ENCODE measurements at regions not wholly inside any gene's neighbourhood (a gene's known extent, or its start where the extent isn't known, plus 50 kb on each side); places are given as distances from the start of the nearest gene placed in this dataset.

DNA sequence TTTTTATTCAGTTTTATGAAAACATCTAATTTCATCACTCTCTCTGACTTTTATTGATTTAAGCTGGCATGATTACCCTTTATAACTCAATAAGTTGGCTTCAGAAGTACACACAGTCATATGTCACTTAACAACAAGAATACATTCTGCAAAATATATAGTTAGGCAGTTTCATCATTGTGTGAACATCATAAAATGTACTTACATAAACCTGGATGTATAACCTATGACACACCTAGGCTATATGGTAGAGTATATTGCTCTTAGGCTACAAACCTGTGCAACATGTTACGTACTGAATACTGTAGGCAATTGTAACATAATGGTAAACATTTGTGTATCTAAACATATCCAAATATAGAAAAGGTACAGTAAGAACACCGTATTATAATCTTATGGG is 362.2 kb upstream of the BTBD3 start:
- Histone ChIP-seq H3K9ac (ENCODE audit: low read length) (no peak overlapping the region), H4K91ac (ENCODE audit: low read length) (no peak overlapping the region), H3K27ac (ENCODE audit: low read length, poor library complexity, severe bottlenecking) (no peak overlapping the region), H3K4me3 (ENCODE audit: insufficient read depth in 1 of 2, low read depth in 1 of 2, low read length in 2 of 2) (no peak overlapping the region), H3K18ac (ENCODE audit: low read depth in 1 of 2, low read length in 2 of 2) (no peak overlapping the region), H2BK15ac (ENCODE audit: low read depth, poor library complexity, severe bottlenecking) (no peak overlapping the region), H2AK5ac (ENCODE audit: low read length, severe bottlenecking) (no peak overlapping the region), H2BK120ac (ENCODE audit: low read depth, low read length) (no peak overlapping the region), H3K4ac (ENCODE audit: low read depth in 1 of 2, low read length in 2 of 2) (no peak overlapping the region), H3K9me3 (ENCODE audit: control insufficient read depth, low read length) (no peaks in the 10 kb centered on the region), H3K27me3 (ENCODE audit: control insufficient read depth in 1 of 2, insufficient read depth in 1 of 2, low read length in 2 of 2) (no peaks in the 10 kb centered on the region), H3K79me1 (replicated peaks; ENCODE audit: low read length, poor library complexity, severe bottlenecking) (no peaks in the 10 kb centered on the region), H4K8ac (ENCODE audit: low read length) (no peak overlapping the region), H2AFZ (ENCODE audit: low read depth, low read length) (no peak overlapping the region), H3K4me1 (ENCODE audit: control insufficient read depth, insufficient read depth, low read depth, low read length) (no peaks in the 10 kb centered on the region), H3K4me2 (ENCODE audit: low read length, poor library complexity, severe bottlenecking) (no peak overlapping the region), H2BK12ac (ENCODE audit: low read length in 2 of 2) (no peak overlapping the region), H3K36me3 (ENCODE audit: control insufficient read depth in 1 of 2, insufficient read depth in 2 of 2, low read depth in 1 of 2, low read length in 2 of 2) (no peaks in the 10 kb centered on the region), H3K14ac (ENCODE audit: low read length in 2 of 2) (no peak overlapping the region), H3K23ac (ENCODE audit: low read length in 2 of 2) (no peak overlapping the region), H2BK5ac (ENCODE audit: low read depth, low read length, poor library complexity, severe bottlenecking) (no peak overlapping the region)
- WGBS = no CpG with 5 or more reads among the region's 2 CpGs
- DNase-seq = no peak

DNA sequence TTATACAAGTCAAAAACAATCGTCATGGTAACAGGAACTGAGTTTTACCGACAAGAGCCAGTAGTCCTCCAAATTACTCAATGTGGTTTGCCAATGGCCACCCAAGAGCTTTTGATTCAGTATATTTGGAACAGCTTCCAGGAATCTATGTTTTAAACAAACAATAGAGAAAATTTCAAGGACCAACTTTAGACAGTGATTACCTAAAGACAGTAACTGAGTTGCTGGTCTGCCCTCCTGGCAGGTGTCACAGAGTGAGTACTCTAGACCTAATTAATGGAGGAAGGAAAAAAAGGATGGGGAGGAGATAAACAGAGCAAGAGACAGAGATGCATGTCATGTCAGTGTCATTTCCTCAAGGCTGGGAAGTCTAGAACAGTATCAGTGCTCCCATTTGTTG is 361.3 kb upstream of the BTBD3 start:
- H2AFZ ChIP-seq (ENCODE audit: low read depth, low read length) = no peak overlapping the region
- no peak overlapping the region for H2BK15ac ChIP-seq (ENCODE audit: low read depth, poor library complexity, severe bottlenecking)
- H3K36me3 ChIP-seq (ENCODE audit: control insufficient read depth in 1 of 2, insufficient read depth in 2 of 2, low read depth in 1 of 2, low read length in 2 of 2) = no peaks in the 10 kb centered on the region
- no peak overlapping the region for H2BK5ac ChIP-seq (ENCODE audit: low read depth, low read length, poor library complexity, severe bottlenecking)
- DNase-seq = no peak
- no peak overlapping the region for H4K91ac ChIP-seq (ENCODE audit: low read length)
- 68% methylated on average over 2 of the region's 2 CpGs for WGBS
- no peak overlapping the region for H3K4me3 ChIP-seq (ENCODE audit: insufficient read depth in 1 of 2, low read depth in 1 of 2, low read length in 2 of 2)
- H3K27ac ChIP-seq (ENCODE audit: low read length, poor library complexity, severe bottlenecking) = no peak overlapping the region
- H2BK120ac ChIP-seq (ENCODE audit: low read depth, low read length) = no peak overlapping the region
- no peak overlapping the region for H4K8ac ChIP-seq (ENCODE audit: low read length)
- H2BK12ac ChIP-seq (ENCODE audit: low read length in 2 of 2) = no peak overlapping the region
- no peak overlapping the region for H2AK5ac ChIP-seq (ENCODE audit: low read length, severe bottlenecking)
- no peaks in the 10 kb centered on the region for H3K9me3 ChIP-seq (ENCODE audit: control insufficient read depth, low read length)
- no peak overlapping the region for H3K23ac ChIP-seq (ENCODE audit: low read length in 2 of 2)
- H3K18ac ChIP-seq (ENCODE audit: low read depth in 1 of 2, low read length in 2 of 2) = no peak overlapping the region
- H3K14ac ChIP-seq (ENCODE audit: low read length in 2 of 2) = no peak overlapping the region
- no peak overlapping the region for H3K4ac ChIP-seq (ENCODE audit: low read depth in 1 of 2, low read length in 2 of 2)
- H3K9ac ChIP-seq (ENCODE audit: low read length) = no peak overlapping the region
- no peaks in the 10 kb centered on the region for H3K27me3 ChIP-seq (ENCODE audit: control insufficient read depth in 1 of 2, insufficient read depth in 1 of 2, low read length in 2 of 2)
- no peaks in the 10 kb centered on the region for H3K79me1 ChIP-seq (replicated peaks; ENCODE audit: low read length, poor library complexity, severe bottlenecking)
- H3K4me2 ChIP-seq (ENCODE audit: low read length, poor library complexity, severe bottlenecking) = no peak overlapping the region
- H3K4me1 ChIP-seq (ENCODE audit: control insufficient read depth, insufficient read depth, low read depth, low read length) = no peaks in the 10 kb centered on the region

DNA sequence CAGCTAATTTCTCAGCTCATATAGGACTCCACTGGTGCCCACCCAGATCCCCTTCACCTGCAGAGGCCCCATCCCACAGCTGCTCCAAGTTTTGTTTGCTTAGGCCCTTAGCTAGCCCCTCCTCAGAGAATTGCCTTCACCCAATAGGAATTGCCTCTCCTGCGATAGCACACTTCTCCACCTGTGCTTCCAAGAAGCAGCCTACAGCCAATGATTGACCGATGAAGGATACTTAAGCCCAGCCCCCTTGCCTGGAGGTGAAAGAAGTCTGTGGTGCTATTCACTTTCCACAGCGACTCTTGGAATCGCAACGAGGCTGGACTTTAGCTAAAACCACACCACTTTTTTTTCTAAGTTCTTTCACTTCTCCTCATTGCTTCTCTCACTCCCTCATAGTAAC is 353.2 kb upstream of the BTBD3 start:
- 91% methylated on average over 5 of the region's 5 CpGs for WGBS
- Histone ChIP-seq H2BK15ac (ENCODE audit: low read depth, poor library complexity, severe bottlenecking) (no peak overlapping the region), H2BK120ac (ENCODE audit: low read depth, low read length) (no peak overlapping the region)

GRCh38 chr20:11569163-11569562 is 348.5 kb upstream of the BTBD3 start:
- whole genome bisulfite sequencing = 52% methylated on average over 5 of the region's 5 CpGs
- H3K9me3 ChIP-seq (ENCODE audit: control insufficient read depth, low read length) = no peaks in the 10 kb centered on the region
- H2BK15ac ChIP-seq (ENCODE audit: low read depth, poor library complexity, severe bottlenecking) = no peak overlapping the region

More for the DNA sequence above, 353.2 kb upstream of the BTBD3 start:
- Histone ChIP-seq H2AK5ac (ENCODE audit: low read length, severe bottlenecking) (no peak overlapping the region), H3K4me2 (ENCODE audit: low read length, poor library complexity, severe bottlenecking) (no peak overlapping the region), H2BK5ac (ENCODE audit: low read depth, low read length, poor library complexity, severe bottlenecking) (no peak overlapping the region), H3K4ac (ENCODE audit: low read depth in 1 of 2, low read length in 2 of 2) (no peak overlapping the region), H3K79me1 (replicated peaks; ENCODE audit: low read length, poor library complexity, severe bottlenecking) (no peaks in the 10 kb centered on the region), H3K9ac (ENCODE audit: low read length) (no peak overlapping the region), H4K8ac (ENCODE audit: low read length) (no peak overlapping the region), H3K18ac (ENCODE audit: low read depth in 1 of 2, low read length in 2 of 2) (no peak overlapping the region), H4K91ac (ENCODE audit: low read length) (no peak overlapping the region), H3K4me1 (ENCODE audit: control insufficient read depth, insufficient read depth, low read depth, low read length) (no peaks in the 10 kb centered on the region), H2BK12ac (ENCODE audit: low read length in 2 of 2) (no peak overlapping the region), H3K9me3 (ENCODE audit: control insufficient read depth, low read length) (no peaks in the 10 kb centered on the region), H3K23ac (ENCODE audit: low read length in 2 of 2) (no peak overlapping the region), H3K36me3 (ENCODE audit: control insufficient read depth in 1 of 2, insufficient read depth in 2 of 2, low read depth in 1 of 2, low read length in 2 of 2) (no peaks in the 10 kb centered on the region), H3K14ac (ENCODE audit: low read length in 2 of 2) (no peak overlapping the region), H3K27ac (ENCODE audit: low read length, poor library complexity, severe bottlenecking) (no peak overlapping the region), H3K4me3 (ENCODE audit: insufficient read depth in 1 of 2, low read depth in 1 of 2, low read length in 2 of 2) (no peak overlapping the region), H3K27me3 (ENCODE audit: control insufficient read depth in 1 of 2, insufficient read depth in 1 of 2, low read length in 2 of 2) (no peaks in the 10 kb centered on the region), H2AFZ (ENCODE audit: low read depth, low read length) (no peak overlapping the region)
- no peak for DNase-seq

More at GRCh38 chr20:11569163-11569562, 348.5 kb upstream of the BTBD3 start:
- Histone ChIP-seq H3K4me2 (ENCODE audit: low read length, poor library complexity, severe bottlenecking) (no peak overlapping the region), H2BK5ac (ENCODE audit: low read depth, low read length, poor library complexity, severe bottlenecking) (no peak overlapping the region), H2AK5ac (ENCODE audit: low read length, severe bottlenecking) (no peak overlapping the region), H2AFZ (ENCODE audit: low read depth, low read length) (no peak overlapping the region), H3K79me1 (replicated peaks; ENCODE audit: low read length, poor library complexity, severe bottlenecking) (no peaks in the 10 kb centered on the region), H3K27ac (ENCODE audit: low read length, poor library complexity, severe bottlenecking) (no peak overlapping the region), H3K36me3 (ENCODE audit: control insufficient read depth in 1 of 2, insufficient read depth in 2 of 2, low read depth in 1 of 2, low read length in 2 of 2) (no peaks in the 10 kb centered on the region), H3K4me3 (ENCODE audit: insufficient read depth in 1 of 2, low read depth in 1 of 2, low read length in 2 of 2) (no peak overlapping the region), H3K18ac (ENCODE audit: low read depth in 1 of 2, low read length in 2 of 2) (no peak overlapping the region), H2BK12ac (ENCODE audit: low read length in 2 of 2) (no peak overlapping the region), H3K23ac (ENCODE audit: low read length in 2 of 2) (no peak overlapping the region), H3K4ac (ENCODE audit: low read depth in 1 of 2, low read length in 2 of 2) (no peak overlapping the region), H2BK120ac (ENCODE audit: low read depth, low read length) (no peak overlapping the region), H3K9ac (ENCODE audit: low read length) (no peak overlapping the region), H4K8ac (ENCODE audit: low read length) (no peak overlapping the region), H3K27me3 (ENCODE audit: control insufficient read depth in 1 of 2, insufficient read depth in 1 of 2, low read length in 2 of 2) (no peaks in the 10 kb centered on the region), H4K91ac (ENCODE audit: low read length) (peak overlapping the region; percentile 6), H3K4me1 (ENCODE audit: control insufficient read depth, insufficient read depth, low read depth, low read length) (no peaks in the 10 kb centered on the region), H3K14ac (ENCODE audit: low read length in 2 of 2) (no peak overlapping the region)
- DNase-seq = no peak

Measured in mesenchymal stem cell (in vitro differentiated cells and primary cell).